ENCODE measurements at regions not wholly inside any gene's neighbourhood (a gene's known extent, or its start where the extent isn't known, plus 50 kb on each side); places are given as distances from the start of the nearest gene placed in this dataset.

DNA sequence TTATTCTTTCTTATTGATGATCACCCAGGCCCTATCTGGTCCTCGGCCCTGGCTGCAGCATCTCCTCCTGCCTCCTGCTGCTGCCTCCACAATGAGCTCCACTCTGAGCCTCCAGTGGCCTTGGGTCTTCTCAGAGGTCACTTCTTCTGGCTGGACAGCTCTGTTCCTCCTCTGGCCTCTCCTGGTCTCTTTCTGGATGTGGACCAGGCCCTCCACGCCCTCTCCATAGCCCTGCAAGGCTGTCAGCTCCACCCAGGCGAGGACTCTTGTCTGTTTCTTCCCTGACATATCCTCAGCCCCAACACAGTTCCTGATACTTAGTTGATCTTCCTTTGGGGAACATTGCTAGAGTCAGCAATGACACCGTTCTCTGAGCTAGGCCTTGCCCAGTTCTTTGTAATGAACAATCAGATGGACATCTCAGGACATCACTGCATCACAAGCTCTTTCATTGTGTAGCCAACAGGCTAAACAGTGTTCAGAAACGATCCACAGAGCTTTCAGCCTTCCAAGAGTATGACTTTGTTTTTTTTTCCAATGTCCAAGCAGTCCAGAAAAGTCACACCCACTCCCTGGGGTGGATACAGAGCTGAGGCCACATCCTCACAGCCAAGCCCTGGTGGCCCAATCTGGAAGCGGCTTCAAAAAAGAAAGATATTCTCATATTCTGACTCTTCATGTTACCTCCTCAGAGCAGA, 62.5 kb upstream of the DNAH5 start:
- H3K9me3 ChIP-seq (ENCODE audit: control insufficient read depth, low read length): no peaks in the 10 kb centered on the region
- H3K9ac ChIP-seq (ENCODE audit: low read length): no peak overlapping the region
- H3K27me3 ChIP-seq (ENCODE audit: control insufficient read depth, insufficient read depth, low read length): no peaks in the 10 kb centered on the region
- peaks cover 13% of the 10 kb centered on the region for H3K4me1 ChIP-seq (ENCODE audit: control insufficient read depth, insufficient read depth, low read length)
- H3K4me3 ChIP-seq (ENCODE audit: low read length): no peak overlapping the region
- H3K36me3 ChIP-seq (ENCODE audit: control insufficient read depth, insufficient read depth, low read length): no peaks in the 10 kb centered on the region

DNA sequence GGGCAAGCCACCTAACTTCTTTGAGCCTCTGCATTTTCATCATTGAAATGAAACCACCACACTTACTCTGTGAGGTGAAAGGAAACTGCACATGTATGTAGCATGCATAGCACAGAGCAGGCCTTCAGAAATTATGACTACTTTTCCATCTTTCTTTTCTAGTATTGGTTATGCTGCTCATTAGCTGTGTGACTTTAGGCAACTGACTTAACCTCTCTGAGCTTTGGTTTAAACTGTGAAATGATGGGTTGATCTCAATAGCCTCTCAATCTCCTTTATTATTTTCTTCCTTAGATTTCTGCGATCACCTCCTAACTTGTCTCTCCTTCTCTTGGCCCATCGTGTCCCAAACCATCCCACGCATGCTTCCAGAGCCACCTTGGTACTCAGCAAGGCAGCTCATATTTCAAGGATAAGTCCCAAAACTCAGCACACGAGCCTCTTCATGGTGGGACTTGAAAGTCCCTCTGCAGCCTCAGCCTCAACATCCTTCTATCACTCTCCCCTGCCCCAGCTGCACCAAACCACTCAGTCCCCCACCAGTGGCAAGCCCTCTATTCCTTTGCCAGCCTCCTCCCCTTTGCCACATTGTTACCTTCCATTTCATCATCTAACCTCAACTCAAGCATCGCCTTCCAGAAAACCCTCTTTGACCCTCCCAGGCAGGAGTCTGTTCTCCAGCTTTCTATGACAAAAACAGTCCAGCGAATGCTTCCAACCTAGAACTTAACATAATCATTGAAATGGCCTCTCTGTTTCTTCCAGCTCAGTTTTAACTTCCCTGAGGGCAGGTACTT, 60.3 kb upstream of the DNAH5 start:
- Histone ChIP-seq H3K9me3 (ENCODE audit: control insufficient read depth, low read length) (no peaks in the 10 kb centered on the region), H3K4me1 (ENCODE audit: control insufficient read depth, insufficient read depth, low read length) (peaks cover 13% of the 10 kb centered on the region), H3K27me3 (ENCODE audit: control insufficient read depth, insufficient read depth, low read length) (no peaks in the 10 kb centered on the region), H3K4me3 (ENCODE audit: low read length) (no peak overlapping the region), H3K9ac (ENCODE audit: low read length) (no peak overlapping the region), H3K36me3 (ENCODE audit: control insufficient read depth, insufficient read depth, low read length) (no peaks in the 10 kb centered on the region)

DNA sequence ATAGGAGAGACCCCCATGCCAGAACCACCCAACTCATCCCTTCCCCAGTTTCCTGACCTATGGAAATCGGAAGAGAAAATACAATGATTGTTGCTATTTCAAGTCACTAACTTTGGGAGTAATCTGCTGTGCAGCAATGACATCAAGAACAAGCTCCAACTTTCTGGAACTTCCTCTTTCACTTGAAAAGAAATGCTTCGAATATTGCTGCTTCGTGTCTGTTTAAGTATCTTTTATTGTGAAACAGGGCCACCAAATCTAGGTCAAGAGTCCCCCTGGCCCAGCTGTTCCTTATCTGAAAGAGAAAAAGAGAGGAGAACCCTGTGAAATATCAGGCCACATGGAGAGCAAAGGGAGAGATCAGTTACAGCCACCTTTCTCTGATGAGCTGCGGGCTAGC, 59.4 kb upstream of the DNAH5 start:
- no peaks in the 10 kb centered on the region for H3K36me3 ChIP-seq (ENCODE audit: control insufficient read depth, insufficient read depth, low read length)

DNA sequence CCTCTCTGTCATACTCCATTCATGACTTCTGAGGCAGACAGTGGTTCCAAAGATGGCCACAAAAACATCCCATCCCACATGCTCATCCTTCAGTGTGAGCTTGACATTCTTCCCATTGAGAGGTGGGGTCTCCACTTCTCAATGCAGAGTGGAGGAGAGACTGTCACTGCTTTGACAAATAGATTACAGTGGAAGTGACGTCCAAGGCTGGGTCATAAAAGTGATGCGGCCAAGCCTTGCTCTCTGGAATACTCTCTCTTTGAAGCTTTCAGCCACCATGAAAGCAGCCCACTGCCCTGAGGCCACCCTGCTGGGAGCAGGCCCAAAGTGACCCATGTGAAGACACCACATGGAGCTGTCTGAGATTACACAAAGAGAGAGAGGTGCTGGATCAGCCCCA, 59.0 kb upstream of the DNAH5 start:
- H3K9me3 ChIP-seq (ENCODE audit: control insufficient read depth, low read length): no peaks in the 10 kb centered on the region
- no peaks in the 10 kb centered on the region for H3K36me3 ChIP-seq (ENCODE audit: control insufficient read depth, insufficient read depth, low read length)
- H3K4me1 ChIP-seq (ENCODE audit: control insufficient read depth, insufficient read depth, low read length): peaks cover 2% of the 10 kb centered on the region
- no peaks in the 10 kb centered on the region for H3K27me3 ChIP-seq (ENCODE audit: control insufficient read depth, insufficient read depth, low read length)
- no peak overlapping the region for H3K4me3 ChIP-seq (ENCODE audit: low read length)
- no peak overlapping the region for H3K9ac ChIP-seq (ENCODE audit: low read length)

More for the DNA sequence above, 59.4 kb upstream of the DNAH5 start:
- Histone ChIP-seq H3K9ac (ENCODE audit: low read length) (no peak overlapping the region), H3K9me3 (ENCODE audit: control insufficient read depth, low read length) (no peaks in the 10 kb centered on the region), H3K27me3 (ENCODE audit: control insufficient read depth, insufficient read depth, low read length) (no peaks in the 10 kb centered on the region), H3K4me1 (ENCODE audit: control insufficient read depth, insufficient read depth, low read length) (peaks cover 6% of the 10 kb centered on the region), H3K4me3 (ENCODE audit: low read length) (no peak overlapping the region)

DNA sequence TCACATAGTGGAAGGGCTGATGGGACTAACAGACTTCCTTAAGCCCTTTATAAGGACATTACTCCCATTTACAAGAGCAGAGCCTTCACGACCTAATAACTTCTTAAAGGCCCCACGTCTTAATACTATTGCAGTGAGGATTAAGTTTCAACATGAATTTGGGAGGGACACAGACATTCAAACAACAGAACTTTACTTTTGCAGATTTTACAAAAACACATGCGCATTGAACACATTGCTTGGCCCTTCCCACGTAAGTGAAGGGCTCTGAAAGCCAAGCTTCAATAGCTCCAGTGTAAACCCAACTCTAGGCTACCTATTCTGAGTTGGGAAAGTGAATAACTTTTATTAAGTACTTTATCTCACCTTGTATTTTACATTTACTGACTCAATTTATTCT, 53.8 kb upstream of the DNAH5 start:
- Histone ChIP-seq H3K9ac (ENCODE audit: low read length) (no peak overlapping the region), H3K9me3 (ENCODE audit: control insufficient read depth, low read length) (no peaks in the 10 kb centered on the region), H3K36me3 (ENCODE audit: control insufficient read depth, insufficient read depth, low read length) (no peaks in the 10 kb centered on the region), H3K27me3 (ENCODE audit: control insufficient read depth, insufficient read depth, low read length) (no peaks in the 10 kb centered on the region), H3K4me1 (ENCODE audit: control insufficient read depth, insufficient read depth, low read length) (no peaks in the 10 kb centered on the region), H3K4me3 (ENCODE audit: low read length) (no peak overlapping the region)

DNA sequence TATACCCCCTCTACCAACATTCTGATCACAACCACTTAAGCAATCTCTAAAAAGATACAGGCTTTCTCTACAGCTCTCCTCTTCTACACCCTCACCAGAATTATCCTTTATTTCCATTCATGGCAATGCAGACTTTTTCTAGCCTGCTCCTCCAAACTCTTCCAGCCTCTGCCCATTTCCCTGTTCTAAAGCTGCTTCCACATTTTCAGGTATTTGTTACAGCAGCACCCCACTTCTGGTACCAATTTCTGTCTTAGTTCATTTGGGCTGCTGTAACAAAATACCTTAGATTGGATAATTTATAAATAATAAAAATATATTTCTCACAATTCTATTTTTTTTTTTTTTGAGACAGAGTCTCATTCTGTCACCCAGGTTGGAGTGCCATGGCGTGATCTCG, 53.0 kb upstream of the DNAH5 start:
- Histone ChIP-seq H3K27me3 (ENCODE audit: control insufficient read depth, insufficient read depth, low read length) (no peaks in the 10 kb centered on the region), H3K36me3 (ENCODE audit: control insufficient read depth, insufficient read depth, low read length) (no peaks in the 10 kb centered on the region), H3K9me3 (ENCODE audit: control insufficient read depth, low read length) (no peaks in the 10 kb centered on the region), H3K4me3 (ENCODE audit: low read length) (no peak overlapping the region), H3K9ac (ENCODE audit: low read length) (no peak overlapping the region), H3K4me1 (ENCODE audit: control insufficient read depth, insufficient read depth, low read length) (no peaks in the 10 kb centered on the region)

DNA sequence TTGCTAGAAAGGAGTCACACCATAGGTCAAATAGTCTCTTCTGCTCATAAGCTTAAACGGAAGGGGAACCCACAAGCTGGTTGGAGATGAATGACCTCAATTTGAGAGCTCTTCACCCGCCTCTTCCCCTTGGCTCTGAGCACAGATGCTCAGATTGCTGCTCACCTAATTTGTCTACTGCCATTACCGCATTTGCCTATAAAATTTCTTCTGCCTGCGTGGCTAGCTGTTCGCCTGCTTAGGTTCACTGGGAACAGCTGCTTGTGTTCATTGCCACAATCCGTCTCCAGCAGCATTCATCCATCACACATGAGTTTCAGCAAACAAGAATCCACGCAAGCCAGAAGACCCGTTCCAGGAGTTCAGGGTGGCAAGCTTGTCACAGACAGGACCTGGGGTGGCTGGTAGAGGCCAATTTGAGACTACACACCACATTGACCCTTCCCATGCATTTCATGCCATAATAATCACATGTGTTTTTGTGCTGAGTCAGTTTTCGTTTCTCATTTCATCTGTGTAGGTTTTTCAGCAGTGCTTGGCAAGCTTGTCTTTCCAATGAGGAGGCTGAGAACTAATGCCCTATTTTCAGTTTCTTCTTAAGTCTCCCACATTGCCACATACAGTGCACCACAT, 50.2 kb upstream of the DNAH5 start:
- Histone ChIP-seq H3K36me3 (ENCODE audit: control insufficient read depth, insufficient read depth, low read length) (no peaks in the 10 kb centered on the region), H3K27me3 (ENCODE audit: control insufficient read depth, insufficient read depth, low read length) (no peaks in the 10 kb centered on the region), H3K9ac (ENCODE audit: low read length) (no peak overlapping the region), H3K9me3 (ENCODE audit: control insufficient read depth, low read length) (no peaks in the 10 kb centered on the region), H3K4me3 (ENCODE audit: low read length) (no peak overlapping the region), H3K4me1 (ENCODE audit: control insufficient read depth, insufficient read depth, low read length) (no peaks in the 10 kb centered on the region)
